ENCODE measurements at regions not wholly inside any gene's neighbourhood (a gene's known extent, or its start where the extent isn't known, plus 50 kb on each side); places are given as distances from the start of the nearest gene placed in this dataset.

DNA sequence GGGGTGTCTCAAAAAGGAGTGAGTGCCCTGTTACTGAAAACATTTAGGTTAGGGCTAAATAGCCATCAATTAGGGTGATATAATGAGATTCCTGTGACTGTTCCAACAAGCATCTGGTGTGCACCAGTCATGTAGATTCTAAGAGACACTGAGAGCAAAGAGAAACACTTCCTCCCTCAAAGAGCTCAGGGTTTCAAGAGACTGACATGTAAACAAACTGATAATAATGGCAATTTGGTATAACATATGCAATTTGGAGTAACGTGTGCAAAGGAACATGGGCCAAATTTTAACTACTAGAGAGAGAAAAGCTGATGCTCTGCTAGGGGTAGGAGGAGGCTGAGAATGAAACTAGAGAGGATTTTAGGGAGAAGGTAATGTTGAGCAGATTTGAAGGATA is 237.1 kb downstream of the BMP4 start:
- Histone ChIP-seq H3K4ac (ENCODE audit: low read depth in 1 of 2, low read length in 2 of 2) (no peak overlapping the region), H3K14ac (ENCODE audit: low read length in 2 of 2) (no peak overlapping the region), H3K36me3 (ENCODE audit: control insufficient read depth in 1 of 2, insufficient read depth in 2 of 2, low read depth in 1 of 2, low read length in 2 of 2) (no peaks in the 10 kb centered on the region), H2AFZ (ENCODE audit: low read depth, low read length) (no peak overlapping the region), H3K4me2 (ENCODE audit: low read length, poor library complexity, severe bottlenecking) (no peak overlapping the region), H3K27ac (ENCODE audit: low read length, poor library complexity, severe bottlenecking) (no peak overlapping the region), H3K4me3 (ENCODE audit: insufficient read depth in 1 of 2, low read depth in 1 of 2, low read length in 2 of 2) (no peak overlapping the region), H2BK12ac (ENCODE audit: low read length in 2 of 2) (no peak overlapping the region), H3K27me3 (ENCODE audit: control insufficient read depth in 1 of 2, insufficient read depth in 1 of 2, low read length in 2 of 2) (peaks cover 0 to 8% of the 10 kb centered on the region in 2 experiments), H3K79me1 (replicated peaks; ENCODE audit: low read length, poor library complexity, severe bottlenecking) (no peaks in the 10 kb centered on the region), H4K91ac (ENCODE audit: low read length) (no peak overlapping the region), H3K23ac (ENCODE audit: low read length in 2 of 2) (no peak overlapping the region), H2BK120ac (ENCODE audit: low read depth, low read length) (no peak overlapping the region), H3K18ac (ENCODE audit: low read depth in 1 of 2, low read length in 2 of 2) (no peak overlapping the region), H4K8ac (ENCODE audit: low read length) (no peak overlapping the region), H3K9ac (ENCODE audit: low read length) (no peak overlapping the region), H2BK5ac (ENCODE audit: low read depth, low read length, poor library complexity, severe bottlenecking) (no peak overlapping the region), H2BK15ac (ENCODE audit: low read depth, poor library complexity, severe bottlenecking) (no peak overlapping the region), H3K4me1 (ENCODE audit: control insufficient read depth, insufficient read depth, low read depth, low read length) (no peaks in the 10 kb centered on the region), H2AK5ac (ENCODE audit: low read length, severe bottlenecking) (no peak overlapping the region), H3K9me3 (ENCODE audit: control insufficient read depth, low read length) (peaks cover 13% of the 10 kb centered on the region)
- WGBS = 8% methylated on average over 1 of the region's 1 CpG
- DNase-seq = no peak

GRCh38 chr14:53716578-53716977 is 240.0 kb downstream of the BMP4 start:
- no peak for DNase-seq
- H2BK5ac ChIP-seq (ENCODE audit: low read depth, low read length, poor library complexity, severe bottlenecking) = no peak overlapping the region
- H2BK15ac ChIP-seq (ENCODE audit: low read depth, poor library complexity, severe bottlenecking) = no peak overlapping the region
- no peak overlapping the region for H3K14ac ChIP-seq (ENCODE audit: low read length in 2 of 2)
- no peak overlapping the region for H3K9ac ChIP-seq (ENCODE audit: low read length)
- no peak overlapping the region for H3K23ac ChIP-seq (ENCODE audit: low read length in 2 of 2)
- H3K27ac ChIP-seq (ENCODE audit: low read length, poor library complexity, severe bottlenecking) = no peak overlapping the region
- no peak overlapping the region for H4K91ac ChIP-seq (ENCODE audit: low read length)
- no peak overlapping the region for H3K18ac ChIP-seq (ENCODE audit: low read depth in 1 of 2, low read length in 2 of 2)
- no peak overlapping the region for H2AK5ac ChIP-seq (ENCODE audit: low read length, severe bottlenecking)
- H2BK120ac ChIP-seq (ENCODE audit: low read depth, low read length) = no peak overlapping the region
- no peak overlapping the region for H2BK12ac ChIP-seq (ENCODE audit: low read length in 2 of 2)
- peaks cover 0 to 8% of the 10 kb centered on the region in 2 experiments for H3K27me3 ChIP-seq (ENCODE audit: control insufficient read depth in 1 of 2, insufficient read depth in 1 of 2, low read length in 2 of 2)
- no peaks in the 10 kb centered on the region for H3K79me1 ChIP-seq (replicated peaks; ENCODE audit: low read length, poor library complexity, severe bottlenecking)
- H3K4me3 ChIP-seq (ENCODE audit: insufficient read depth in 1 of 2, low read depth in 1 of 2, low read length in 2 of 2) = no peak overlapping the region
- no peak overlapping the region for H3K4ac ChIP-seq (ENCODE audit: low read depth in 1 of 2, low read length in 2 of 2)
- no peaks in the 10 kb centered on the region for H3K36me3 ChIP-seq (ENCODE audit: control insufficient read depth in 1 of 2, insufficient read depth in 2 of 2, low read depth in 1 of 2, low read length in 2 of 2)
- no peak overlapping the region for H2AFZ ChIP-seq (ENCODE audit: low read depth, low read length)
- H3K4me1 ChIP-seq (ENCODE audit: control insufficient read depth, insufficient read depth, low read depth, low read length) = no peaks in the 10 kb centered on the region
- H3K9me3 ChIP-seq (ENCODE audit: control insufficient read depth, low read length) = peaks cover 6% of the 10 kb centered on the region
- no peak overlapping the region for H3K4me2 ChIP-seq (ENCODE audit: low read length, poor library complexity, severe bottlenecking)
- no peak overlapping the region for H4K8ac ChIP-seq (ENCODE audit: low read length)
- WGBS = 85% methylated on average over 5 of the region's 6 CpGs

- H3K18ac ChIP-seq (ENCODE audit: low read depth in 1 of 2, low read length in 2 of 2) = no peak overlapping the region
- WGBS = 42% methylated on average over 3 of the region's 3 CpGs
- H3K79me1 ChIP-seq (replicated peaks; ENCODE audit: low read length, poor library complexity, severe bottlenecking) = no peaks in the 10 kb centered on the region
- no peaks in the 10 kb centered on the region for H3K36me3 ChIP-seq (ENCODE audit: control insufficient read depth in 1 of 2, insufficient read depth in 2 of 2, low read depth in 1 of 2, low read length in 2 of 2)
- no peak overlapping the region for H4K91ac ChIP-seq (ENCODE audit: low read length)
- peak overlapping the region; percentile 61 for H3K9ac ChIP-seq (ENCODE audit: low read length)
- peak overlapping the region; percentile 0 for H3K27ac ChIP-seq (ENCODE audit: low read length, poor library complexity, severe bottlenecking)
- H2BK12ac ChIP-seq (ENCODE audit: low read length in 2 of 2) = no peak overlapping the region
- no peak overlapping the region for H4K8ac ChIP-seq (ENCODE audit: low read length)
- no peak overlapping the region for H2AK5ac ChIP-seq (ENCODE audit: low read length, severe bottlenecking)
- H3K27me3 ChIP-seq (ENCODE audit: control insufficient read depth in 1 of 2, insufficient read depth in 1 of 2, low read length in 2 of 2) = peaks cover 0 to 8% of the 10 kb centered on the region in 2 experiments
- H3K9me3 ChIP-seq (ENCODE audit: control insufficient read depth, low read length) = no peaks in the 10 kb centered on the region
- no peak overlapping the region for H3K23ac ChIP-seq (ENCODE audit: low read length in 2 of 2)
- no peaks in the 10 kb centered on the region for H3K4me1 ChIP-seq (ENCODE audit: control insufficient read depth, insufficient read depth, low read depth, low read length)
- no peak overlapping the region for H2AFZ ChIP-seq (ENCODE audit: low read depth, low read length)
- no peak overlapping the region for H2BK120ac ChIP-seq (ENCODE audit: low read depth, low read length)
- DNase-seq = peak; percentile 73
- H3K4me3 ChIP-seq (ENCODE audit: insufficient read depth in 1 of 2, low read depth in 1 of 2, low read length in 2 of 2) = peak overlapping the region in 1 of 2 experiments; percentile 71
- no peak overlapping the region for H3K14ac ChIP-seq (ENCODE audit: low read length in 2 of 2)
- H3K4ac ChIP-seq (ENCODE audit: low read depth in 1 of 2, low read length in 2 of 2) = no peak overlapping the region
- H2BK5ac ChIP-seq (ENCODE audit: low read depth, low read length, poor library complexity, severe bottlenecking) = no peak overlapping the region
- H2BK15ac ChIP-seq (ENCODE audit: low read depth, poor library complexity, severe bottlenecking) = no peak overlapping the region
- H3K4me2 ChIP-seq (ENCODE audit: low read length, poor library complexity, severe bottlenecking) = no peak overlapping the region
Measured at GRCh38 chr14:53715193-53715721, 241.4 kb downstream of the BMP4 start.

GRCh38 chr14:53714495-53715192 is 242.0 kb downstream of the BMP4 start:
- Histone ChIP-seq H3K27ac (ENCODE audit: low read length, poor library complexity, severe bottlenecking) (no peak overlapping the region), H2AK5ac (ENCODE audit: low read length, severe bottlenecking) (no peak overlapping the region), H3K79me1 (replicated peaks; ENCODE audit: low read length, poor library complexity, severe bottlenecking) (no peaks in the 10 kb centered on the region), H2BK120ac (ENCODE audit: low read depth, low read length) (no peak overlapping the region), H2BK12ac (ENCODE audit: low read length in 2 of 2) (no peak overlapping the region), H2BK5ac (ENCODE audit: low read depth, low read length, poor library complexity, severe bottlenecking) (no peak overlapping the region), H3K9me3 (ENCODE audit: control insufficient read depth, low read length) (no peaks in the 10 kb centered on the region), H2BK15ac (ENCODE audit: low read depth, poor library complexity, severe bottlenecking) (no peak overlapping the region), H3K27me3 (ENCODE audit: control insufficient read depth in 1 of 2, insufficient read depth in 1 of 2, low read length in 2 of 2) (peaks cover 0 to 8% of the 10 kb centered on the region in 2 experiments), H3K4me3 (ENCODE audit: insufficient read depth in 1 of 2, low read depth in 1 of 2, low read length in 2 of 2) (peak overlapping the region in 1 of 2 experiments; percentile 71), H3K14ac (ENCODE audit: low read length in 2 of 2) (no peak overlapping the region), H3K9ac (ENCODE audit: low read length) (peak overlapping the region; percentile 61), H4K91ac (ENCODE audit: low read length) (no peak overlapping the region), H3K4me1 (ENCODE audit: control insufficient read depth, insufficient read depth, low read depth, low read length) (no peaks in the 10 kb centered on the region), H3K23ac (ENCODE audit: low read length in 2 of 2) (no peak overlapping the region), H3K4ac (ENCODE audit: low read depth in 1 of 2, low read length in 2 of 2) (no peak overlapping the region), H3K4me2 (ENCODE audit: low read length, poor library complexity, severe bottlenecking) (no peak overlapping the region), H3K18ac (ENCODE audit: low read depth in 1 of 2, low read length in 2 of 2) (no peak overlapping the region), H3K36me3 (ENCODE audit: control insufficient read depth in 1 of 2, insufficient read depth in 2 of 2, low read depth in 1 of 2, low read length in 2 of 2) (no peaks in the 10 kb centered on the region), H2AFZ (ENCODE audit: low read depth, low read length) (no peak overlapping the region), H4K8ac (ENCODE audit: low read length) (no peak overlapping the region)
- WGBS = 53% methylated on average over 2 of the region's 5 CpGs
- DNase-seq = peak; percentile 31
